GM19351 (cell line): ENCODE measurements at regions not wholly inside any gene's neighbourhood (a gene's known extent, or its start where the extent isn't known, plus 50 kb on each side); places are given as distances from the start of the nearest gene placed in this dataset.
"Not testable (repeated sequence)": the region's sequence is repeated elsewhere in the genome, so short reads cannot be mapped to it uniquely, and the experiment has no call there.

Source experiments
- ATAC-seq: cut with Tn5 transposase; IDR thresholded peaks from one replicate; pipeline ENCODE4 v1.9.1; 2021; ENCODE audit warnings: mild to moderate bottlenecking, moderate library complexity; ENCODE audit not compliant: unreplicated experiment

GRCh38 chr14:52124791-52125684 is 56.2 kb upstream of the NID2 start:
- no peak for ATAC-seq

GRCh38 chr14:52122163-52122562 is 53.3 kb upstream of the NID2 start:
- not testable (repeated sequence) for ATAC-seq

DNA sequence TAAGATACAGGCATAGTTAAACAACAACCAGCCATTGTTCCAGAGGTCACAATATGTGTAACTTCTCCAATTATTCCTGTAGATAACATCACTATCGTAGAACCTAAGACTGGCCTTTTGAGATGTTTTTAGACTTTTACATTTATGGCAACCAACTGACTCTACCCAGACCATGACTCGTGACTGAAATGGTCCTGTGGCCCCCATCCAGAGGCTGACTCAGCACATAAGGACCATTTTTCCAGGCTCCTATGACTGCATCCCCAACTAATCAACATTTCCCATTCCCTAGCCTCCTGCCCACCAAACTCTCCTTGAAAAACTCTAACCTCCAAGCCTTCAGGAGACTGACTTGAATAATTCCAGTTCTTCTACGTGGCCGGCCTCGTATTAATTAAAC is 52.6 kb upstream of the NID2 start:
- ATAC-seq: no peak

DNA sequence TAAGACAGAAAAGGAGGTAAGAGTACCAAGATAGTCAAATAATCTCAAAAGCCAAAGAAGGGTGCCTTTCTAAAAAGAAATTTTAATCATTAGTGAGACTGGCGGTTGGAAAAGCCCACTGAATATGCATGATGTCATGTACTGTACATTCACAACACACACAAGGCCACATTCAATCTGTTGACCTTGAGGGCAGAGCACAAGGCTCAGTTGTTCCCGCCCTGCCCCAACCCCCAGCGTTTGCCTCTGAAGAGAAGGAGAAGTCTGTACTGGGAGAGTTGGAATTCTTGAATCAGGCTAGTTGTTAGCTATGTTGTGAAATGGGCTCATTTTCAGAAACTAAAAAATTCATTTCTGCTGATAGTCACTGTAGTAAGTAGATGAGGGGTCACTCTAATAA is 50.2 kb upstream of the NID2 start:
- no peak for ATAC-seq
